ENCODE measurements at regions not wholly inside any gene's neighbourhood (a gene's known extent, or its start where the extent isn't known, plus 50 kb on each side); places are given as distances from the start of the nearest gene placed in this dataset.
"Not testable (repeated sequence)": the region's sequence is repeated elsewhere in the genome, so short reads cannot be mapped to it uniquely, and the experiment has no call there.

- not testable (repeated sequence) for TF ChIP-seq CTCF (IDR thresholded peaks at IDR 0.05); EZH2 (IDR thresholded peaks at IDR 0.05; ENCODE audit: borderline replicate concordance, insufficient read depth, low read depth, low read length, poor library complexity, severe bottlenecking)
Measured at GRCh38 chr2:94641397-94641796, 229.8 kb upstream of the TEKT4 start.
